Osteocyte (in vitro differentiated cells): ENCODE measurements at regions not wholly inside any gene's neighbourhood (a gene's known extent, or its start where the extent isn't known, plus 50 kb on each side); places are given as distances from the start of the nearest gene placed in this dataset.

ENCODE experiments used
- DNase-seq: peaks from one replicate; pipeline ENCODE4 v3.0.0; 2021; ENCODE audit warnings: mixed read lengths; ENCODE audit not compliant: unreplicated experiment; ENCODE audit errors: extremely low spot score
- H3K27ac Mint-ChIP-seq: one replicate; pipeline ENCODE4 v1.8.0; 2021; ENCODE audit warnings: mild to moderate bottlenecking, mixed read lengths; ENCODE audit not compliant: unreplicated experiment
- H3K27me3 Mint-ChIP-seq: one replicate; pipeline ENCODE4 v1.8.0; 2021; ENCODE audit warnings: mixed read lengths; ENCODE audit not compliant: unreplicated experiment
- H3K36me3 Mint-ChIP-seq: one replicate; pipeline ENCODE4 v1.8.0; 2021; ENCODE audit warnings: mixed read lengths; ENCODE audit not compliant: unreplicated experiment
- H3K4me1 Mint-ChIP-seq: one replicate; pipeline ENCODE4 v1.8.0; 2021; ENCODE audit warnings: mixed read lengths; ENCODE audit not compliant: unreplicated experiment
- H3K4me3 Mint-ChIP-seq: one replicate; pipeline ENCODE4 v1.8.0; 2021; ENCODE audit warnings: mild to moderate bottlenecking, moderate library complexity, mixed read lengths; ENCODE audit not compliant: unreplicated experiment
- H3K9me3 Mint-ChIP-seq: one replicate; pipeline ENCODE4 v1.8.0; 2021; ENCODE audit warnings: mixed read lengths; ENCODE audit not compliant: unreplicated experiment
- TF ChIP-seq, protein P1 (sequence below): fragments of 200-600 bp; sonication (generic); IDR thresholded peaks from 2 replicates; pipeline ENCODE4 v1.5.0; 2021; ENCODE audit warnings: antibody characterized with exemption, mild to moderate bottlenecking, moderate library complexity

DNA sequence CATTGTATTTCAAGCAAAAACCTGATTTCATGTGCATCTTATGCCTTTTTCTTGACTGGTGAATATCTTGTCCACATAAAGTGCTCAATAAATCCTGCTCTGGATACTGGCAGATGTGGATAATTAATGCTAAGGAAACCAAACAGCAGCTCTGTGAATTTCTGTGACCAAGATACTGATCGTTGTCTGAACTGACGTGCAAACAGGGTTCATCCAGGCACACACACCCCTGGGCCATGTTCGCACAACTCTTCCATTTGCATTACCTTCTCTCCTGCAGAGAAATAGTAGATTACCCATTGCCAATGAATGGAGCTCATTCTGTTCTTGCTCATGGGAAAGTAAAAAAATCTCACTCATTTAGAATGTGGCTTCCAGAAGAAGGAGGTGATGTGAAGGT lies 316.2 kb upstream of the TRIB2 start:
- no peaks in the 10 kb centered on the region for H3K36me3 Mint-ChIP-seq
- H3K9me3 Mint-ChIP-seq, result no peaks in the 10 kb centered on the region
- TF ChIP-seq, protein P1, sequence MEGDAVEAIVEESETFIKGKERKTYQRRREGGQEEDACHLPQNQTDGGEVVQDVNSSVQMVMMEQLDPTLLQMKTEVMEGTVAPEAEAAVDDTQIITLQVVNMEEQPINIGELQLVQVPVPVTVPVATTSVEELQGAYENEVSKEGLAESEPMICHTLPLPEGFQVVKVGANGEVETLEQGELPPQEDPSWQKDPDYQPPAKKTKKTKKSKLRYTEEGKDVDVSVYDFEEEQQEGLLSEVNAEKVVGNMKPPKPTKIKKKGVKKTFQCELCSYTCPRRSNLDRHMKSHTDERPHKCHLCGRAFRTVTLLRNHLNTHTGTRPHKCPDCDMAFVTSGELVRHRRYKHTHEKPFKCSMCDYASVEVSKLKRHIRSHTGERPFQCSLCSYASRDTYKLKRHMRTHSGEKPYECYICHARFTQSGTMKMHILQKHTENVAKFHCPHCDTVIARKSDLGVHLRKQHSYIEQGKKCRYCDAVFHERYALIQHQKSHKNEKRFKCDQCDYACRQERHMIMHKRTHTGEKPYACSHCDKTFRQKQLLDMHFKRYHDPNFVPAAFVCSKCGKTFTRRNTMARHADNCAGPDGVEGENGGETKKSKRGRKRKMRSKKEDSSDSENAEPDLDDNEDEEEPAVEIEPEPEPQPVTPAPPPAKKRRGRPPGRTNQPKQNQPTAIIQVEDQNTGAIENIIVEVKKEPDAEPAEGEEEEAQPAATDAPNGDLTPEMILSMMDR, result no peak
- no peak overlapping the region for H3K27ac Mint-ChIP-seq
- no peak for DNase-seq
- no peak overlapping the region for H3K4me3 Mint-ChIP-seq
- peaks cover 3% of the 10 kb centered on the region for H3K27me3 Mint-ChIP-seq
- peaks cover 18% of the 10 kb centered on the region for H3K4me1 Mint-ChIP-seq

DNA sequence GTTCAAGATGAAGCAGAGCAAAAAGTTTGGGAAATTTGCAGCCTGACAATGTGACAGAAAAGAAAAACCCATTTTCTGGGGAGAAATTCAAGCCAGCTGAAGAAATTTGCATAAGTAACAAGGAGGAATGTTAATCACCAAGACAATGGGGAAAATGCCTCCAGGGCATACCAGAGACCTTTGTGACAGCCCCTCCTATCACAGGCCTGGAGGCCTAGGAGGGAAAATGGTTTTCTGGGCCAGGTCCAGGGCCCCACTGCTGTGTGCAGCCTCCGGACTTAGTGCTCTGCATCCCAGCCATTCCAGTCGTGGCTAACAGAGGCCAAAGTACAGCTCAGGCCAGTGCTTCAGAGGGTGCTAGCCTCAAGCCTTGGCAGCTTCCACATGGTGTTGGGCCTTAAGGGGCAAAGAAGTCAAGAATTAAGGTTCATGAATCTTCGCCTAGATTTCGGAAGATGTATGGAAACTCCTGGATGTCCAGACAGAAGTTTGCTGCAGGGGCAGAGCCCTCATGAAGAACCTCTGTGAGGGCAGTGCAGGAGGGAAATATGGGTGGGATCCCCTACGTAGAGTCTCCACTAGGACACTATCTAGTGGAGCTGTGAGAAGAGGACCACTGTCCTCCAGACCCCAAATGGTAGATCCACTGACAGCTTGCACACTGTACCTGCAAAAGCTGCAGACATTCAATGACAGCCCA lies 314.1 kb upstream of the TRIB2 start:
- H3K4me1 Mint-ChIP-seq, result peaks cover 2% of the 10 kb centered on the region
- no peak overlapping the region for H3K27ac Mint-ChIP-seq
- DNase-seq, result no peak
- no peak overlapping the region for H3K4me3 Mint-ChIP-seq
- H3K36me3 Mint-ChIP-seq, result no peaks in the 10 kb centered on the region
- no peaks in the 10 kb centered on the region for H3K9me3 Mint-ChIP-seq
- TF ChIP-seq, protein P1, result no peak
- peaks cover 3% of the 10 kb centered on the region for H3K27me3 Mint-ChIP-seq

DNA sequence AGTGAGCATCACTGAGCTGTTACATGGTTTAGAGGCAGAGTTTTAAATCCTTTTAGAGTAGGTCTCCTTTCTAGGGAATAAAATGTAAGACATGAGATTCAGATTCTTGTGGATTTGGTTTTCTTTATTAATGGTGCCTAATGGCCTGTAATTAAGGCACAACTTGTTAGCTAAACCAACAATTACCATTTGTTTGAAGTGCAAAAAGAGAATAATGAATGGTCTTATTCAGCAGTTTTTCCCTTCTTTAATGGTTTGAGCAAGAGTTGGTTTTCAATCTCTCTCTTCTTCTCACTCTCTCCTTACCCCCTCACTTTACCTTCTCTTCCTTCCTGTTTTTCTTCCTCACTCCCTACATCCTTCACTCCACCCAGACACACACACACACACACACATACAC lies 312.2 kb upstream of the TRIB2 start:
- Mint-ChIP-seq H3K4me1 (no peaks in the 10 kb centered on the region), H3K9me3 (peaks cover under 1% of the 10 kb centered on the region), H3K36me3 (no peaks in the 10 kb centered on the region), H3K27me3 (peaks cover 3% of the 10 kb centered on the region), H3K27ac (no peak overlapping the region), H3K4me3 (no peak overlapping the region)
- DNase-seq, result no peak
- TF ChIP-seq, protein P1, result no peak

DNA sequence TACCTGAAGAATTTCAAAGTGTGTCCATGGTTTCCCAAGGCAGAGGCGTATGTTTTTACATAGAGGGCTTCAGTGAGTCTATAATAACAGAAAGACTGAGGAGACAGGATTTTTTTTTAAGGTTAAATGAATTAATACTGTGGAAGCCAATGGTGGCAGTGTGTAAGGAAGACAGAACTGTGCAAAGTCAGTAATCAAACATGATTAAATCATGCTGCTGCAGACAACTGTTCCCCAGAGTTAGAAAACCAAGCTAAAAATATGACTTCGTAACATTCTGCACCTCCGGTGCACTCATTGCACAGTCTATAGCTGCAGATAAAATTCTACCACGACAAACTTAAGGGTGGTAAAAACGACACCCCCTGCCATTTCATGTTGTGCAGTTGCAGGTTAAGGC lies 309.6 kb upstream of the TRIB2 start:
- DNase-seq, result no peak
- Mint-ChIP-seq H3K9me3 (peaks cover 6% of the 10 kb centered on the region), H3K36me3 (no peaks in the 10 kb centered on the region), H3K27me3 (no peaks in the 10 kb centered on the region), H3K4me3 (no peak overlapping the region), H3K27ac (no peak overlapping the region), H3K4me1 (no peaks in the 10 kb centered on the region)
- TF ChIP-seq, protein P1, result no peak

DNA sequence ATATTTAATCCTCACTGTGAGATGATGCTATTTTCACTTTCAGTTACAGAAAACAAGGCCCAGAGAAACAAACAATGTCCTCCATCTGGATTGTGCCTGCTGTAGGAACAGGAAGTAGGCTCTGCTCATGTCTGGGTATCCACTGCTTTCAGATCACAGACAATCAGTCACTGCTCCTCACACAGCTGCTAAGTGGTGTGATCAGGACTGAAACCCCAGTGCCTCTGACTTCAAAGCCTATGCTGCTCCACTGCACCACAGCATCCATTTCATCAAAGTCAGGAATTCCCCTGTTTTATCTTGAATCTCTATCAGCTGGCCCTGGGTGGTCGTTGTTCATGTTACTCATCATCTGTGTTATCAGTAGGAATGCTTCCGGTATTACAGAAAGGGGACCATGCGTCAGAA lies 303.8 kb upstream of the TRIB2 start:
- Mint-ChIP-seq H3K9me3 (peaks cover 6% of the 10 kb centered on the region), H3K4me1 (peaks cover 21% of the 10 kb centered on the region), H3K27me3 (no peaks in the 10 kb centered on the region), H3K4me3 (no peak overlapping the region), H3K36me3 (no peaks in the 10 kb centered on the region), H3K27ac (no peak overlapping the region)
- TF ChIP-seq, protein P1, result no peak
- no peak for DNase-seq
